ENCODE measurements at regions not wholly inside any gene's neighbourhood (a gene's known extent, or its start where the extent isn't known, plus 50 kb on each side); places are given as distances from the start of the nearest gene placed in this dataset.

DNA sequence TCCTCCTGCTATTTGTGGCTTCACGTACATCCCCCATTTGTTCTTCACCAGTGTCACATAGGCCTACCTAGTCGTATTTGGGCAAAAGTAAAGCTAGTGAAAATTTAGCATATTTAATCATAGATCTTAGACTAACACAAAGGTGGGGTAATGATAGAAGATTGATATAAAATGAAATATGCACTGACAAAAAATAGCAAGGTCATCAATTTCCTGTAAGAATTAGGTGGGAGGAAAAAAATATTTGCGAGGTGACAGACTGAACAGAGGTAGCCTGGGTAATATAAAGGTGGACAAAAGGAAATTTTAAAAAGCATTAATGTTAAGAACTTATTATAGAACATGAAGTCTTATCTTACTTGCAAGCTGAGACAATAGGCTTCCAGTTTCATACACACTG, 239.9 kb downstream of the PCDH10 start:
- H3K4me3 ChIP-seq (ENCODE audit: low read depth, low read length), result no peak overlapping the region
- no peak for DNase-seq (ENCODE audit: low read depth, low spot score)
- CTCF ChIA-PET, result no interaction called here

DNA sequence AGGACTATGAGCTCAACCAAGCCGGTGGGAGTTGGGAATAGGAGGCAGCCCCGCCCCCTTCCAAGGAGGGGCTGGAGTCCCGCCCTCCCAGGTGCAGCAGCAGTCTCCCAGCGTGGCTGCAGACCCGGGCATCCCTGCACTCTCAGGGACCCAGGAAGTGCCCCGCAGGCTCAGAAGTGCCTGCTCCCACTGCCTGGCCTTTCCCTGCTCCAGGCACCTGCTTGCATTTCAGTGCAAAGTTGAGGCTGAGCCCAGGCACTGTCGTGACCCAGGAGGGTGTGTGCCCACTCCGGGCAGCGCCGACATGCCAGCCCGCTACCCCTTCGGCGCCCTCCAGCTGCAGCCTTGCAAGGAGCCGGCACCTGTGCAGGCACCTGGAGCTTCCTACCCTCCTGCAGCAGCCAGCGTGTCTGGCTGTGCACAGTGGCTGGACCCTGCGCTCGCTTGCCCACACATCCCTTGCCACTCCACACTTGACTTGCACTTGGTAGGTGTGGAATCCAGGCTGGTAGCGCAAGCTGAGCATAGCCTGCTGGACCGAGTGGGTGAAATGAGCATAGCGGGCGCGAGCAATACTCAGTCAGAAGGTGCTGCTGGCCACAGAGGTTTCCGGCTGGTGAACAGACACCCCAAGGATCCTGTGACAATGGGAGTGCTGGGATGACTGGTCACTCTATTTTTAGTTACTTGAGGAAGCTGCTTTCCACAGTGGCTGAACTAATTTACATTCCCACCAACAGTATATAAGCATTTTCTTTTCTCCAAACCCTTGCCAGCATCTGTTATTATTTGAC, 236.3 kb downstream of the PCDH10 start:
- DNase-seq (ENCODE audit: low read depth, low spot score), result no peak
- no peak for TF ChIP-seq CTCF (IDR thresholded peaks at IDR 0.05; ENCODE audit: insufficient read depth, low read length, missing control alignments)
- H3K4me3 ChIP-seq (ENCODE audit: low read depth, low read length), result no peak overlapping the region
- CTCF ChIA-PET, result no interaction called here
- POLR2A ChIA-PET, result no interaction called here

More for the DNA sequence above, 239.9 kb downstream of the PCDH10 start:
- TF ChIP-seq CTCF (IDR thresholded peaks at IDR 0.05; ENCODE audit: insufficient read depth, low read length, missing control alignments), result no peak
- POLR2A ChIA-PET, result no interaction called here

DNA sequence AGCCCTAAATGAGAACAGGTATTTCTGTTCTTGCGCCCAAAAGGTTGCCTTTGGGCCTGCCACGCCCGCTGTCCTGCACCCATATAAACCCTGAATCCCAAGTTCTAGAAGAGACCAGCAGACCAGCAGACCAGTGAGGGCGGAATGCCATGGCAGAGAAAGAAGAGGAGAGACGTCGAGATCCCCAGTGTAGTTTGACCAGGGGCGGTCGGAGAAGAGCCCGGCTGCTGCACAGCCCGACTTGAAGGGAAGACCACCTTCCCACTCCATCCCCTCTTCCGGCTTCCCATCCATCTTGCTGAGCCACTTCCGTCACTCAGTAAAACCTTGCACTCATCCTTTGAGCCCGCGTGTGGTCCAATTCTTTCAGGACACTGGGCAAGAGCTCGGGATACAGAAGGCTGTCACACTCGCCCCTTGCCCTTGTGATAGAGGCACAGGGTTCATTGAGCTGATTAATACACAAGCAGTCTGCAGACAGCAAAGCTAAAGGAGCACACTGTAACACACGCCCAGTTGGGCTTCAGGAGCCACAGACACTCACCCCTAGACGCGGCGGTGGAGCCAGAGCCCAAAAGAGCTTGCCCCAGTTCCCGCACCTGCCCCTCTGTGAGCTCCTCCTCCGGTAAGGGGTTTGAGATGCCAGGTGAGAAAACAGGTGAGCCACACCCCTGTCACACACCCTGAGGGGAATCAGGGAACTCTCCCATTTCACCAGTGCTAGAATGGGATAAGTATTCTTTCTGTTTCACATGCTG, 230.8 kb downstream of the PCDH10 start:
- ChIA-PET CTCF (no interaction called here), POLR2A (no interaction called here)
- no peak for DNase-seq (ENCODE audit: low read depth, low spot score)
- no peak overlapping the region for H3K4me3 ChIP-seq (ENCODE audit: low read depth, low read length)
- TF ChIP-seq CTCF (IDR thresholded peaks at IDR 0.05; ENCODE audit: insufficient read depth, low read length, missing control alignments), result no peak

DNA sequence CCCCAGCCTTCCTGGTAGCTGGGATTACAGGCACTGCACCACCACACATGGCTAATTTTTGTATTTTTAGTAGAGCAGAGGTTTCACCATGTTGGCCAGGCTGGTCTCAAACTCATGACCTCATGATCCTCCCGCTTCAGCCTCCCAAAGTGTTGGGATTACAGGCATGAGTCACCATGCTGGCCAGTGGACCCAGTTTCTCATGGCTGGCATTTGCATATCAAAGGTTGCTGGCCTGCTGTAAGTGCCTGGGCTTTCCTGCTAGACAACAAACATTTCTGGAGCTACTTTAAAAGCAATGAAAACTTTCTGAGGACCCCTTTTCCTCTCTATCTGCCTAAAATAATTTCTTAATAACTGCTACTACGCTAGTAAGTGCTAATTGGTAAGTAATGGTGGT, 228.2 kb downstream of the PCDH10 start:
- POLR2A ChIA-PET, result no interaction called here
- CTCF ChIA-PET, result no interaction called here

DNA sequence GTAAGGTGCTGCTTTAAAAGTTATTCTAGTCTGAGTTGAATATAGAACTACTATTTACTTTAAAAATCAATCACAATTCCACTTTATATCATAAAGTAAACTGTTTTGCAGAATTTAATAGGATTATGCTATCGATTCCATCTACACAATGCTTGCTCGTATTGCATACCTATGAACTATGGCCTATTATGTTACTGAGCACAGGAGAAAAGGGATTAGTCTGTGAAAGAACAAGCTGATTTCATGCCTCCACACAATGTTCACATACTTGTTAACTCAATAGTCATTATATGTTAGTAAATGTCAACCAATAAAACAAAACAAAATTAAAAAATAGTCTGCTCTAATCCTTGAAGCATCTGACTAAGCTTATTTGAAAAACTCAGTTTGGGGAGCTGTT, 223.6 kb downstream of the PCDH10 start:
- ChIA-PET POLR2A (no interaction called here), CTCF (no interaction called here)
- no peak overlapping the region for H3K4me3 ChIP-seq (ENCODE audit: low read depth, low read length)
- no peak for DNase-seq (ENCODE audit: low read depth, low spot score)
- TF ChIP-seq CTCF (IDR thresholded peaks at IDR 0.05; ENCODE audit: insufficient read depth, low read length, missing control alignments), result no peak

More for the DNA sequence above, 228.2 kb downstream of the PCDH10 start:
- no peak overlapping the region for H3K4me3 ChIP-seq (ENCODE audit: low read depth, low read length)
- TF ChIP-seq CTCF (IDR thresholded peaks at IDR 0.05; ENCODE audit: insufficient read depth, low read length, missing control alignments), result no peak
- no peak for DNase-seq (ENCODE audit: low read depth, low spot score)

GRCh38 chr4:133355633-133356032, 206.5 kb downstream of the PCDH10 start:
- H3K4me3 ChIP-seq (ENCODE audit: low read depth, low read length), result no peak overlapping the region
- DNase-seq (ENCODE audit: low read depth, low spot score), result no peak
- TF ChIP-seq CTCF (IDR thresholded peaks at IDR 0.05; ENCODE audit: insufficient read depth, low read length, missing control alignments), result no peak
- ChIA-PET CTCF (no interaction called here), POLR2A (no interaction called here)

Data from AG04449 (cell line).